K562 (cell line): ENCODE measurements at regions not wholly inside any gene's neighbourhood (a gene's known extent, or its start where the extent isn't known, plus 50 kb on each side); places are given as distances from the start of the nearest gene placed in this dataset.
A peak's percentile ranks its signal among the peaks of the same experiment; 100 is the strongest.

Experiments
- ATAC-seq: fragments of 200-7000 bp; cut with Tn5 transposase; 3 replicates; pipeline ENCODE4 v1.9.1; 2020; ENCODE audit warnings: moderate library complexity
- BruUV-seq: library from RNA; stranded (reverse); fragments of 400-500 nt; replicated peaks from 2 replicates; lab custom pipeline; 2021; lab: Mats Ljungman, UMichigan
- CTCF ChIA-PET: fragments of 300-600 bp; formaldehyde crosslinking; extraction: SDS; loops from one replicate; lab custom pipeline; 2021; ENCODE audit warnings: low intra/inter-chr PET ratio; lab: Yijun Ruan, JAX
- POLR2A ChIA-PET: fragments of 300-600, 350-650 bp; sonication (Branson Sonifier 250); formaldehyde crosslinking; extraction: SDS; loops from one replicate; lab custom pipeline; 2021; ENCODE audit warnings: antibody characterized with exemption, inconsistent platforms; lab: Yijun Ruan, JAX
- DNase-seq, 4 experiments: peaks; one replicate each; pipeline versions ENCODE4 v3.0.0 to v3.0.0-alpha.2; 2011 to 2018; ENCODE audit warnings: low spot score in 3 of 4, mixed read lengths in 3 of 4; ENCODE audit errors: extremely low read depth in 1 of 4
- FAIRE-seq: peaks from 2 replicates; lab custom pipeline; 2011; peaks lifted over from hg19 to GRCh38; lab: Jason Lieb, UNC
- H2AFZ ChIP-seq: 2 replicates; pipeline ENCODE4 v1.6.0; 2011; ENCODE audit warnings: low read depth, low read length, control low read depth, inconsistent platforms
- H3K27ac ChIP-seq: fragments of 200-600 bp; 3 replicates; pipeline ENCODE4 v1.8.0; 2011; ENCODE audit warnings: low read depth, mild to moderate bottlenecking, control low read depth, inconsistent platforms, low read length, moderate library complexity, mixed read lengths; ENCODE audit errors: extremely low read depth
- H3K27me3 ChIP-seq, 2 experiments: fragments of 300-600 bp in 1 of 2; 2 replicates in 1 of 2; 3 replicates in 1 of 2; pipeline versions ENCODE4 v1.6.0 to v1.8.0; 2011; ENCODE audit warnings: inconsistent platforms in 2 of 2, low read length in 2 of 2, mild to moderate bottlenecking in 1 of 2, mixed read lengths in 1 of 2, moderate library complexity in 1 of 2; ENCODE audit not compliant: control insufficient read depth in 2 of 2, insufficient read depth in 2 of 2
- H3K36me3 ChIP-seq: fragments of 300-600 bp; 3 replicates; pipeline ENCODE4 v1.8.0; 2011; ENCODE audit warnings: mild to moderate bottlenecking, low read length, inconsistent platforms; ENCODE audit not compliant: control insufficient read depth, insufficient read depth
- H3K4me1 ChIP-seq, 2 experiments: fragments of 200-600 bp in 1 of 2; replicated peaks in 1 of 2; 2 replicates in 1 of 2; 3 replicates in 1 of 2; pipeline versions ENCODE4 v1.5.1 to v1.8.0; 2011; ENCODE audit warnings: inconsistent platforms in 2 of 2, low read length in 2 of 2, mild to moderate bottlenecking in 1 of 2, mixed read lengths in 1 of 2, moderate library complexity in 1 of 2; ENCODE audit not compliant: control insufficient read depth in 2 of 2, insufficient read depth in 2 of 2
- H3K4me2 ChIP-seq: 2 replicates; pipeline ENCODE4 v1.6.1; 2011; ENCODE audit warnings: low read length, control low read depth, inconsistent platforms, mixed read lengths; ENCODE audit not compliant: insufficient read depth
- H3K4me3 ChIP-seq: fragments of 200-600 bp; sonication (generic), shearing (Covaris generic); 2 replicates; pipeline ENCODE4 v1.5.1; 2016; ENCODE audit warnings: control low read depth, inconsistent platforms
- H3K79me2 ChIP-seq: fragments of 200-600 bp; 3 replicates; pipeline ENCODE4 v1.8.0; 2011; ENCODE audit warnings: low read length, inconsistent platforms; ENCODE audit not compliant: control insufficient read depth, insufficient read depth
- H3K9ac ChIP-seq, 2 experiments: 2 replicates each; pipeline versions ENCODE4 v1.6.0 to v1.6.1; 2011; ENCODE audit warnings: low read depth in 2 of 2, low read length in 2 of 2, control low read depth in 1 of 2, inconsistent platforms in 1 of 2, mild to moderate bottlenecking in 1 of 2, mixed read lengths in 1 of 2; ENCODE audit not compliant: insufficient read depth in 1 of 2
- H3K9me1 ChIP-seq: one replicate; pipeline ENCODE4 v1.6.0; 2011; ENCODE audit warnings: inconsistent platforms, mild to moderate bottlenecking, low read length, moderate library complexity; ENCODE audit not compliant: control insufficient read depth, insufficient read depth
- H3K9me3 ChIP-seq: replicated peaks from 2 replicates; pipeline ENCODE4 v1.5.1; 2011; ENCODE audit warnings: low read depth, low read length, inconsistent platforms; ENCODE audit not compliant: control insufficient read depth, insufficient read depth
- H4K20me1 ChIP-seq: replicated peaks from 2 replicates; pipeline ENCODE4 v1.6.1; 2011; ENCODE audit warnings: low read length, inconsistent platforms, mixed read lengths; ENCODE audit not compliant: control insufficient read depth, insufficient read depth
- HDAC2 ChIP-seq: fragments of 450-650 bp; IDR thresholded peaks from 2 replicates; pipeline ENCODE4 v1.6.1; 2016; ENCODE audit warnings: mild to moderate bottlenecking
- KLF13 ChIP-seq: fragments of 450-650 bp; IDR thresholded peaks from 2 replicates; pipeline ENCODE4 v1.6.1; 2016; ENCODE audit warnings: missing genetic modification characterization, low read depth, mild to moderate bottlenecking, missing compliant biosample characterization, moderate library complexity, borderline replicate concordance
- NR2C2 ChIP-seq, 2 experiments: fragments of 200-800 bp in 1 of 2; sonication (Bioruptor generic) in 1 of 2; sonication (generic) in 1 of 2; formaldehyde crosslinking in 1 of 2; IDR thresholded peaks; 2 replicates each; pipeline versions ENCODE4 v1.6.1 to v1.8.0; 2016 to 2022; ENCODE audit warnings: mild to moderate bottlenecking in 1 of 2, missing compliant biosample characterization in 1 of 2, missing genetic modification characterization in 1 of 2, missing genetic modification reagents in 1 of 2
- WGBS: fragments of 100-300 bp; shearing (Covaris generic); methylation state at CpG from one replicate; pipeline ENCODE4 v1.1.6; 2016; ENCODE audit warnings: low coverage, mixed read lengths; ENCODE audit not compliant: insufficient coverage; ENCODE audit errors: missing lambda C conversion rate; 5-methylcytosine and 5-hydroxymethylcytosine counted together
- in situ Hi-C: fragments of 300-500 bp; cut with MboI; formaldehyde crosslinking; loops from 4 replicates; pipeline ENCODE4 v1.15.0; 2018; ENCODE audit warnings: inconsistent platforms, mixed read lengths
- intact Hi-C: fragments of 100-400 bp; cut with micrococcal nuclease; formaldehyde crosslinking; loops from 2 replicates; pipeline ENCODE4 v1.14.2; 2022
- TF ChIP-seq, protein P1 (sequence below): sonication (generic); formaldehyde crosslinking; IDR thresholded peaks from 2 replicates; pipeline ENCODE4 v1.8.1; 2023; ENCODE audit warnings: mild to moderate bottlenecking, missing genetic modification reagents
- TF ChIP-seq, protein P2 (sequence below): fragments of 150-350 bp; IDR thresholded peaks from 2 replicates; pipeline ENCODE4 v1.6.1; 2014; ENCODE audit warnings: low read depth, mild to moderate bottlenecking, low read length, borderline replicate concordance

DNA sequence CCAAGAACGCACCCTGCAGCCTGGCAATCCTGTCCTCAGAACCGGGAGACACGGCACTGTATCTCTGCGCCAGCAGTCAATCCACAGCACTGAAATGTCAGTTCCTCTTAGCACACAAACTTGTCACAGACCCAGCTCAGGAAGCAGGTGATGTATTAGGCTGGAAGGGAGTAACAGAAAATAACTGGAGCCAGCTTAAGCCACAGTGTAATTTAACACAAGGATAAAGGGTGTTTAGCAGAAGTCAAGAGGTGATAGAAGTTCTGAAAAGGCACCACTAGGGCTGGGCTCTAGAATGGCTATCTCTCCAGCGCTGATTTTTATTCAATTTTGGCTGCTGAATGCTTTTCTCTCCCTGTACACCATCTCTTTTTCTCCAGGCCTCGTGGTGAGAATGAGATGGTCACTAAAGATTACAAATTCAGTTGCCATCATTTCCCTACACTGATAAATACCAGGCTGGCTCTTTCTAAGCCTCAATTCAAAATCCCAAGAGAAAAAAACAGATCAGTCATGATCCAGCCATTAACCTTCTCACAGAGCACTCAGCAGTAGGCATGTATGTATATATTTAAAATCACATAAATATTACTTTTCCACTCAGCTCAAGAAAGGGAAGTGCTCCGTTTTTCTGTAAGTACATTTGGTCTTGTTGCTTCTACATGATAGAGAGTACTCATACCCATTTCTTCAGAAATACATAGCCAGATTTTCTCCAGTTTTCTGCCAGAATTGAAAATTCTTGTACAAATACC lies 102.7 kb upstream of the PRSS1 start:
- CTCF ChIA-PET: interaction anchor here (0.6 kb wide), 1 partner anchor 20 kb away, joined by 3 read pairs; no protein-coding TSS in a partner anchor
- H3K27me3 ChIP-seq: no peaks in the 10 kb centered on the region
- in situ Hi-C loops (loop anchor here (25.0 kb wide), 2 partner anchors 141 to 366 kb away; no protein-coding TSS in a partner anchor), intact Hi-C loops (no loop called here)
- POLR2A ChIA-PET: interaction anchor here (0.6 to 0.8 kb wide), 2 partner anchors 144 to 217 kb away, joined by 3 read pairs; no protein-coding TSS in a partner anchor
- DNase-seq (no peak), ATAC-seq (peak; percentile 39; the same call in 1 of the 3 replicates), FAIRE-seq (peak; percentile 60)
- no peak overlapping the region for H3K4me3 ChIP-seq
- H3K9ac ChIP-seq: no peak overlapping the region
- no peak for TF ChIP-seq HDAC2
- 0 out of 2 replicates have a peak, but pooled peaks have one; percentile 20 for TF ChIP-seq NR2C2 (CRISPR knock-in tag; IDR thresholded peaks at IDR 0.05)
- TF ChIP-seq NR2C2 (tag; IDR thresholded peaks at IDR 0.05): no peak
- no peaks in the 10 kb centered on the region for H3K4me1 ChIP-seq
- BruUV-seq: no TSS peak
- no peaks in the 10 kb centered on the region for H3K79me2 ChIP-seq
- WGBS: under 1% methylated on average over 7 of the region's 7 CpGs
- H3K36me3 ChIP-seq: no peaks in the 10 kb centered on the region
- no peak overlapping the region for H3K27ac ChIP-seq
- H3K4me2 ChIP-seq: no peak overlapping the region
- no peak overlapping the region for H2AFZ ChIP-seq
- H3K9me1 ChIP-seq: no peaks in the 10 kb centered on the region
- H3K9me3 ChIP-seq: no peaks in the 10 kb centered on the region
- no peaks in the 10 kb centered on the region for H4K20me1 ChIP-seq

DNA sequence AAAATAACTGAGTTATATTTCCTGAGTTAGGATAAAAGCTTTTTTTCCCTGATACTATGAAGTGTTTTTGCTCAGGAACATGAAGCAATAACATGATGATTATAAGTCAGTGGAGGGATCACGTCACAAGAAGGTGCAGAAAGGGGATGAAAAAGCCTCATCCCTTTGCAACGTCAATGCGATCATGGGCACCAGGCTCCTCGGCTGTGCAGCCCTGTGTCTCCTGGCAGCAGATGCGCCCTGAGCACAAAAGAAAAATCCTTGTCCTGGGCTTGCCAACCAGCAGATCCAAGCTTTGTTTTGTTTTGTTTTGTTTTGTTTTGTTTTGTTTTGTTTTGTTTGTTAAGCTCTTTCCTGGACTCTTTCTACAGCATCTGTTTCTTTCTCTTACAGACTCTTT lies 103.5 kb upstream of the PRSS1 start:
- no peaks in the 10 kb centered on the region for H3K79me2 ChIP-seq
- H3K9me1 ChIP-seq: no peaks in the 10 kb centered on the region
- H3K9ac ChIP-seq: no peak overlapping the region
- no peak for FAIRE-seq
- no peaks in the 10 kb centered on the region for H4K20me1 ChIP-seq
- no peaks in the 10 kb centered on the region for H3K27me3 ChIP-seq
- no peak overlapping the region for H3K27ac ChIP-seq
- ChIA-PET POLR2A (interaction anchor here (0.6 to 0.8 kb wide), 2 partner anchors 145 to 218 kb away, joined by 3 read pairs; no protein-coding TSS in a partner anchor), CTCF (interaction anchor here (0.6 kb wide), 1 partner anchor 19 kb away, joined by 3 read pairs; no protein-coding TSS in a partner anchor)
- ATAC-seq: no peak
- DNase-seq: no peak
- intact Hi-C loops: no loop called here
- under 1% methylated on average over 5 of the region's 5 CpGs for WGBS
- H3K4me1 ChIP-seq: no peaks in the 10 kb centered on the region
- no TSS peak for BruUV-seq
- H3K4me2 ChIP-seq: no peak overlapping the region
- no peaks in the 10 kb centered on the region for H3K36me3 ChIP-seq
- H3K9me3 ChIP-seq: no peaks in the 10 kb centered on the region
- H2AFZ ChIP-seq: no peak overlapping the region
- in situ Hi-C loops: loop anchor here (25.0 kb wide), 2 partner anchors 142 to 367 kb away; no protein-coding TSS in a partner anchor
- H3K4me3 ChIP-seq: no peak overlapping the region
- TF ChIP-seq, protein P1, sequence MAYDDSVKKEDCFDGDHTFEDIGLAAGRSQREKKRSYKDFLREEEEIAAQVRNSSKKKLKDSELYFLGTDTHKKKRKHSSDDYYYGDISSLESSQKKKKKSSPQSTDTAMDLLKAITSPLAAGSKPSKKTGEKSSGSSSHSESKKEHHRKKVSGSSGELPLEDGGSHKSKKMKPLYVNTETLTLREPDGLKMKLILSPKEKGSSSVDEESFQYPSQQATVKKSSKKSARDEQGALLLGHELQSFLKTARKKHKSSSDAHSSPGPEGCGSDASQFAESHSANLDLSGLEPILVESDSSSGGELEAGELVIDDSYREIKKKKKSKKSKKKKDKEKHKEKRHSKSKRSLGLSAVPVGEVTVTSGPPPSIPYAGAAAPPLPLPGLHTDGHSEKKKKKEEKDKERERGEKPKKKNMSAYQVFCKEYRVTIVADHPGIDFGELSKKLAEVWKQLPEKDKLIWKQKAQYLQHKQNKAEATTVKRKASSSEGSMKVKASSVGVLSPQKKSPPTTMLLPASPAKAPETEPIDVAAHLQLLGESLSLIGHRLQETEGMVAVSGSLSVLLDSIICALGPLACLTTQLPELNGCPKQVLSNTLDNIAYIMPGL (CRISPR knock-in tag): no peak
- TF ChIP-seq KLF13: no peak
- TF ChIP-seq, protein P2, sequence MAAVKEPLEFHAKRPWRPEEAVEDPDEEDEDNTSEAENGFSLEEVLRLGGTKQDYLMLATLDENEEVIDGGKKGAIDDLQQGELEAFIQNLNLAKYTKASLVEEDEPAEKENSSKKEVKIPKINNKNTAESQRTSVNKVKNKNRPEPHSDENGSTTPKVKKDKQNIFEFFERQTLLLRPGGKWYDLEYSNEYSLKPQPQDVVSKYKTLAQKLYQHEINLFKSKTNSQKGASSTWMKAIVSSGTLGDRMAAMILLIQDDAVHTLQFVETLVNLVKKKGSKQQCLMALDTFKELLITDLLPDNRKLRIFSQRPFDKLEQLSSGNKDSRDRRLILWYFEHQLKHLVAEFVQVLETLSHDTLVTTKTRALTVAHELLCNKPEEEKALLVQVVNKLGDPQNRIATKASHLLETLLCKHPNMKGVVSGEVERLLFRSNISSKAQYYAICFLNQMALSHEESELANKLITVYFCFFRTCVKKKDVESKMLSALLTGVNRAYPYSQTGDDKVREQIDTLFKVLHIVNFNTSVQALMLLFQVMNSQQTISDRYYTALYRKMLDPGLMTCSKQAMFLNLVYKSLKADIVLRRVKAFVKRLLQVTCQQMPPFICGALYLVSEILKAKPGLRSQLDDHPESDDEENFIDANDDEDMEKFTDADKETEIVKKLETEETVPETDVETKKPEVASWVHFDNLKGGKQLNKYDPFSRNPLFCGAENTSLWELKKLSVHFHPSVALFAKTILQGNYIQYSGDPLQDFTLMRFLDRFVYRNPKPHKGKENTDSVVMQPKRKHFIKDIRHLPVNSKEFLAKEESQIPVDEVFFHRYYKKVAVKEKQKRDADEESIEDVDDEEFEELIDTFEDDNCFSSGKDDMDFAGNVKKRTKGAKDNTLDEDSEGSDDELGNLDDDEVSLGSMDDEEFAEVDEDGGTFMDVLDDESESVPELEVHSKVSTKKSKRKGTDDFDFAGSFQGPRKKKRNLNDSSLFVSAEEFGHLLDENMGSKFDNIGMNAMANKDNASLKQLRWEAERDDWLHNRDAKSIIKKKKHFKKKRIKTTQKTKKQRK: no peak
